HG03575 (cell line): ENCODE measurements at regions not wholly inside any gene's neighbourhood (a gene's known extent, or its start where the extent isn't known, plus 50 kb on each side); places are given as distances from the start of the nearest gene placed in this dataset.
"Not testable (repeated sequence)": the region's sequence is repeated elsewhere in the genome, so short reads cannot be mapped to it uniquely, and the experiment has no call there.

Experiments
- ATAC-seq: cut with Tn5 transposase; IDR thresholded peaks from one replicate; pipeline ENCODE4 v1.9.1; 2021; ENCODE audit not compliant: unreplicated experiment, insufficient number of reproducible peaks, low FRiP score; ENCODE audit errors: extremely low read depth

DNA sequence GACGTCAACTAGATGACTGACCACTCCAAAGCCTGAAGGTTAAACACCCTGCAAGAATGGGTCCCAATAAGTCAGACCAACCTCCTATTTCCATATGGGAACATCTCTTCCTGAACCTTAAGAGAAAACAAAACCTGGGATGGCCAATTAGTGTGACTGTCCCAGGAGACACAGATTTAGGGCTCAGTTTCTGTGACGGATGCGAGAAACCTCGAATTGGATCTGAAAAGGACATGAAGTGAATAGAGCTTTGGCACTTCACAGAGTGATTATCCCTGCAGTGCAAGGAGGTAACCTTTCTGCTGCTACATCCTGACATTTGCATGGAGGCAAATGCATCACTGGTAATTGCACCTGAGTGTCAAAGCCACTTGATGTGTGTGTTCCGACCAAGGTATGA lies 442.2 kb upstream of the KLF12 start:
- no peak for ATAC-seq

DNA sequence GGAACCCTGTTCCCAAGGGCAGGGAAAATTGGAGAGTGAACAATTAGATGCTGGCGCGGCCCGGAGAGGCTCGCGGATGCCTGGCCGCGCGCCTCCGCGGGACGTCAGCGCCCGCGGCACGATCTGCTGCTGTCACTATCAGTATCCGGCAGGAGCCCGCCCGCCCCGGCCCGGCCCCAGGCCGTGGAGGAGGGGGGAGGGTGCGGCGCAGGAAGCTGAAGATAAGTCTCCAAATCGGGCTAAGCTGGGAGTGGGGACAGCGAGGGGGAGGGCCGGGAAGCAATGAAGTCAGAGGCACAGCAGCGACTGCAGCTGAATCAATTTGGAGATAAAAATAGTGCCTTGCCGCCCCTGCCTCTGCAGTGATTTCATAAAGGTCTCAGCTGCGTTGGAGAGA lies 441.5 kb upstream of the KLF12 start:
- no peak for ATAC-seq

DNA sequence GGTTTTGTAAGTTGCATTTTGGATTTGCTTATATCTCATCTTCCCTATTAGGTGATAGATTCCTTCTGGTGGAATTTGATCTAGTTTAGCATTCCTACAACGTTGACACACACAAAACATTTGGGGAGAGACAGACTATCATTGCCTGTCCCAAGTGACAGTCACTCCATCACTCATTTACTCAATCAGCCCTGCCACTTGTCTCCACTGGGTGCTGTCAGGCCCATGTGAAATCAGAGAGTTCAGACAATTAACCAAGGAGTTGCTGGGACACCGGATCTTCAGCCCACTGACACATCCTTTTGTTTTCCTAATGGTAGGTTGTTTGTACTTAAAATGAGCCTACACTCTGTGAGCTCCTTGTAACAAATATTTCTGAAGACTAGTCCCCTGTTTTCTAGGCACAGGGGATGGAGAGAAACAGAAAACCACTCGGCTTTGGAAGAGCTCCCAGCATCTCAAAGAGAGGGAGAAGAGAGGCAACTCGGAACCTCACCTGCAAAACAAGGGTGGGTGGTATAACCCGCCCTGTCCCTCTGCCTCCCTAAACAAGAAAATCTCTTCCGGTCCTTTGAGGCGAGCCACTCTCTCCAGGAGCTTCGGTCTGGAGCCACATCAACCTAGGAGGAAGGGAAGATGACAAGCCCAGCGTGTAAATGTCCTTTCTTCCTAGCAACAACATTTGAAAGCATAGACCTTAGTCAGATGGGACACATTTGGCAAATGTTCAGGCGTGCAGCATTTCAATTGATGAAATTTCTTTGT lies 440.9 kb upstream of the KLF12 start:
- ATAC-seq = no peak

DNA sequence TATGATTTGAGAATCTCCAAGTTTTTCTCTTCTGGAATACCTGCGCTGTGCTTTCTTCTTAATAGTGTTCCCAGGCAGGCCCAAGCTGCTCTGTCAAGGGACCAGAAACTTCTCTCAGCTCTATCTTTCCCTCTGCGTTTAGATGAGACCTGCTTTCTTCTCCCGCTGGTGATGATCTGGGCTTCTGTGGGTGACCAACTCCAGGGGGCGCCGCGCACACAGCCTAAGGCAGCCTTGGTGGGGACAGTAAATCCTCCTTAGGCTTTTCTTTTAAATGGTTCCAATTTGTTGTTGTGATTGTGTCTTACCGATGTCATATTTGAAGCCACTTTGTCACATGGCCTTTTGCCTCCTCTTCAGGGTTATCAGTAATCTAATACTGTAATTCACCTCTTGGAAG lies 439.4 kb upstream of the KLF12 start:
- no peak for ATAC-seq

DNA sequence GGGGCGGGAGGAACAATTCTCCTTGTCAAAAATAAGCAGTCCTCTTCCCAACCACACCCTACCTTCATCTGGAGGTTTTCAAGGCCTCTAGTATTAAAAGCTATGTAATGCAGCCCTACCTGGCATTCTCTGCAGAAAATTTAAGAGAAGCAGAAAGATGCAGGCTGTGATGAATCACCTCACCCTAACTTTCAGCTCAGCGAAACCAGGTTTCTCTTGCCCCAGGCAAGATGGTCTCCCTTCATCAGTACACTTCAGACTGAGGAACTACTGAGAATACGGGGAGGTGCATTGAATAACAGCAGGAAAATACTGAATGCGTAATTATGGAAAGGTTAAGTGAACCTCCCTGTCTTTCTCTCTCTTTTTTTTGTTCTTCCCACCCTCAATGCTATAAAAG lies 437.6 kb upstream of the KLF12 start:
- no peak for ATAC-seq

- no peak for ATAC-seq
Measured at GRCh38 chr13:74570834-74571233, 436.6 kb upstream of the KLF12 start.

DNA sequence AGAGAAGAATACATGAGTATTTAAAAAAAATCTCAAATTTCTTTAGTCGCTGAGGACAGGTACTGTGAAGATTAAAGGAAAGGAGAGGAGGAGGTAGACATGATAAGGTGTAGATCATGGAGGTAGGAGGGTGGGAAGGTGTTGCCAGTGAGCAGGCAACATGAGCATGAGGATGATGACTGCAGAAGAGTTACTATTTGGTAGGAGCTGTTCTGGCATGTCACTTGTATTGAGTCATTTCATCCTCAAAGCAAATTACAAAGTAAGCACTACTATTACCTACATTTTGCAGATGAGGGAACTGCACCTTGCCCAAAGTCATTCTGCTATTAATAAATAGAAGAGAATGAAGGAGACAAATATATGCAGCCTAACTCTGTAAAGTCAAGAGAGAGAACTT lies 435.8 kb upstream of the KLF12 start:
- no peak for ATAC-seq

DNA sequence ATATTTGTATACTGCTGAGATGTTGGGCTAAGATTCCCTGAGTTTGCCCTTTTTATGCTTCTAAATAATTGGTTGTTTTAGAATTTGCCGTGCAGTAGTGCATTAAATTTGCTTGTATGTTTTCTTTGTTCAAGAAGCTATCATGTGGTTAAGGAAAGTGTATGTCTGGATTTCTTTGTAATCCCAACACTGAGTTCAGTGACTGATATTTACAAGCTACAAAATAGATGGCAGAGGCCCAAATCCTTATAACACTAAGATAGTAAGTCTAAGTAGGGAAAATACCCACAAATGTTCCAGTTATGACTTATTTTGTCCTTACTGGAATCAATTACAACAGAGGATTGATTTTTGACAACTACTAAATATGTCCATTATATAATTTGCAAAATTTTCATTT lies 435.0 kb upstream of the KLF12 start:
- no peak for ATAC-seq

- ATAC-seq = no peak
Measured at GRCh38 chr13:74567485-74567884, 433.3 kb upstream of the KLF12 start.

DNA sequence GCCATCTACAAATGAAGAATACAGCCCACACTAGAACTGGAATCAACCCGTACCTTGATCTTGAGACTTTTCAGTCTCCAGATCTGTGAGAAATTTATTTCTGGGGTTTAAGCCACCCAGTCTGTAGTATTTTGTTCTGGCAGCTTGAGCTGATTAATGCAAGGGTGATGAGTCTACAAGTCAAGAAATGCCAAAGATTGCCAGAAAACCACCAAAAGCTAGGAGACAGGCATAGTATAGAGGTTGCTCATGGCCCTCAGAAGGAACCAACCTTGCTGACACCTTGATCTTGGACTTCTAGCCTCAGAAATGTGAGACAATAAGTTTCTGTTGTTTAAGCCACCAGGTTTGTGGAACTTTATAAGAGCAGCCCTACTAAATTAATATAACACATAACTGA lies 428.2 kb upstream of the KLF12 start:
- no peak for ATAC-seq

GRCh38 chr13:74561155-74561554 lies 427.0 kb upstream of the KLF12 start:
- no peak for ATAC-seq

DNA sequence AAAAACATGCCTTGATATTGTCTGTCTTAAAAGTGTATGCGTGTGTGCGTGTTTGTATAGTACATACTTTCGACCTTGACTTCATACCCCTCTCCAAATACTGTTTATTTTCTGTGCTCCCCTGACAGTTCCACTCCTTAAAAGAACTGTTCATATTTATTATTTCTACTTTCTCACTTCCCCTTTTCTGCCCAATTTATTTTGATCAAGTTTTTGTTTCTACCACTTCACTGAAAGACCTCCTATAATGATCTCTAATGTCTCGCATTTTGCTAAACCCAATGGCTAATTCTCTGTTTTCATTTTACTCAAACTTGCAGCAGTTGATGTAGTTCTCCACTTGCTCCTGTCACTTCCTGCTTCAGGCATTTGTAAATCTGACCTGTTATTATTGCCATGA lies 426.1 kb upstream of the KLF12 start:
- peak; percentile 62 for ATAC-seq

DNA sequence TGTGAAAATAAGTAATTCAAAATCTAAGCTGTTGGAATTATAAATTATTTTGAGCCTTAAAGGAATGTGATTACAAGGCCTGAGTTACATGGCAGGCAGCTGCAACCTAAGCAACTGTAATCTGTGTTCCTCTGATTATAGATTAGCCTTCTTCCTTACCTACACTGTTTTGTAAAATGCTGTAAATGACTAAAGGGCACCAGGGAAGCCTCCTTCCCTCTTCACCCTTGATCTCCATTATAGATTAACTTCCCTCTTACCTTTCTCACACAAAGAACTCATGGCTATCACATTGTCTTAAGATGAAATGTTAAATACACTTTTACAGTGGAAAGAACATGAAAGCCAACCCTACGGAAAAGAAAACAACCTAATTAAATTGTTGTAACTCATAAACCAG lies 423.7 kb upstream of the KLF12 start:
- no peak for ATAC-seq

DNA sequence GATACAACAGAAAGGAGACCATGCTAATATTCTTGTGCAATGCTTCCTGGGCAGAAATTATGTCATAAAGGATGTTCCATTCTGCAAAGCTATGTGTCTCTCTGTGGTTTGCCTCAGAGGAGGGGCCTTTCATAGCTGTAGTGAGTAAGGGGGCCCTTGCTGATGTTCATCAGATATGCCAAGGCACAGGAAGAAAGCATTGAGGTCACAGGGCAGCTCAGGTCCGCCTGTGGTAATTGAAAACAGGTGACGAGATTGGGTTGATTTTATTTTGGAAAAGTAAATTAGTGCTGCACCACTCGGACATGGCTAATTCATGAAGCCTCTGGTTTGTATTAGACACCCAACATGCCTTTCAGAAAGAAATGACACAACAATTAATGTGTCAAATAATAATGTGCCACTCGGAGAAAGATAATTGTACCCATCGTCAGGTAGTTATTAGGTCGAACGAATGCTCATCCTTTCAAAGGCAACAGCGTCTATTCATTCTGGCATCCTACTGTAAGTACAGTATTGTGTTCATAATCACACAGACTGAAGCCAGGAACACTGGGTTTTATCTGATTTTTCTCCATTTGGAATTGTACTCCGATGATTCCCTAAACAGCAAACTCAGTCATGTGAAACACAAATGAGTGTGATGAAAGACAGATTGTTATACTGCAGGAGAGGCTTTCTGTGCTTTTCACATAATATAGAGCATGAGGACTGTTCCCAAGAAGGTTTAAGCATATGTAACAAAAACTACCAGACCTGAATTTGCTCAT lies 421.6 kb upstream of the KLF12 start:
- no peak for ATAC-seq

DNA sequence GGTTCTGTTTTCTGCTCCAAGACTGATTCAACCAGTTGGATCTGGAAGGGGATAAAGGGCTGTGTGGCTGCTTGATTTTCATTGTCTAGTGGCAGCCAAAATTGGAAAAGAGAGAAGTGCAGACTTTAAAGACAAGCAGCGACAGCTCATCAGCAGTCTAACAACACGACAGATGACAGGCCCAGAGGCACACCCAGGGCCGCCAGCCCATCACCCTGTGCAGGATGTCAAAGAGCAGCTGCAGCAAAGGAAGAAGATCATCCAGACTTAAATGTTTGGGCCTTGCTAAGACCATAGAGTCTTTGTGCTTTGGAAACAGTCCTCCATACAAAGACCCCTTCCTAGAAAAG lies 421.0 kb upstream of the KLF12 start:
- no peak for ATAC-seq

DNA sequence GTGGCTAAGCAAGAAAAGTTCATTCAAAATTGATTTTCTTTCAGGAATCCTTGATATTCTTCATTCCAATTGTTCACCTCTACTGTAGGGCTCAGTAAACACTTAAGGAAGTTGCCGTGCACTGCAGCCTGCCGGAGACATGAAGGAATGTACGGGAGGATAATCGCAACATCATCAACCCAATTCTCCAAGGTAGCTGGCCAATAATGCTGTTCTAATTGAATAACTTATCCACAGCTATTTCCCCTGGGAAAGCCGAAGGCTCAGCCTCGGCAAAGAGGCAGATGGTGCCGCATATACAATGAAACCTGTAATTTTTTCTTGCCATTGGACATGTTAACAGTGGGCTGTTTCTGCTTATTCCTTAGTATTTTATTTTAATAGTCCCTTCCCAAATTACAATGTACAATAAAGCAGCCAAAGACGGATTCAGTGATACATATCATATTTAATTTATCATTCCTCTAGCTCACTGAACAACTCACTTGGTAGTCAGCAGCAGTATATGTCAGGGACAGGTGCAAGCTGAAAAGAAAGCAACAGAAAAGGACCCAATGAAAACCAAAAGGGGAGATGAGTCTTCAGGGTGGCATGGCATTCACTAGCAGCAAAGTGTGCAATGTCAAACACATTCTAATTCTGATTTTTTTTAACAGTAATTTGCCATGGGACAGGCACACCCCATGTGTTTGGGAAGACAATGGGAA lies 420.5 kb upstream of the KLF12 start:
- ATAC-seq = no peak

DNA sequence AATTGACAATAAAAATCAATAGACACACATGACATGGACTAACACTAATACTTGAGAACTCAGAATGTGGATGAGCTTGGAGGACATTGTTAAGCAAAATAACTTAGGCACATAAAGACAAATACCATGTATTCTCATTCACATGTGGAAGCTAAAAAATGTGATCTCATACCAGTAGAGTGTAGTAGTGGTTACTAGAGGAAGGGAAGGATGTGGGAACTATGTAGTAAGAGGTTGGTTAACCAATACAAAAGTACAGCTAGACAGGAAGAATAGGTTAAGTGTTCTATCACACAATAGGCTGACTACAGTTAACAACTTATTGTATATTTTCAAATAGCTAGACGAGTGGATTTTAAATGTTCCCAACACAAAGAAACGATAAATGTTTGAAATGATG lies 415.8 kb upstream of the KLF12 start:
- no peak for ATAC-seq

DNA sequence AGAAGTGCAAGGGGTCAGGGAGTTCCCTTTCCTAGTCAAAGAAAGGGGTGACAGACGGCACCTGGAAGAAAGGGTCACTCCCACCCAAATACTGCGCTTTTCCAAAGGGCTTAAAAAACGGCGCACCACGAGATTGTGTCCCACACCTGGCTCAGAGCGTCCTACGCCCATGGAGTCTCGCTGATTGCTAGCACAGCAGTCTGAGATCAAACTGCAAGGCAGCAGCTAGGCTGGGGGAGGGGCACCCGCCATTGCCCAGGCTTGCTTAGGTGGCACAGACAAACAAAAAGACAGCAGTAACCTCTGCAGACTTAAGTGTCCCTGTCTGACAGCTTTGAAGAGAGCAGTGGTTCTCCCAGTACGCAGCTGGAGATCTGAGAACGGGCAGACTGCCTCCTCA lies 402.4 kb upstream of the KLF12 start:
- not testable (repeated sequence) for ATAC-seq

DNA sequence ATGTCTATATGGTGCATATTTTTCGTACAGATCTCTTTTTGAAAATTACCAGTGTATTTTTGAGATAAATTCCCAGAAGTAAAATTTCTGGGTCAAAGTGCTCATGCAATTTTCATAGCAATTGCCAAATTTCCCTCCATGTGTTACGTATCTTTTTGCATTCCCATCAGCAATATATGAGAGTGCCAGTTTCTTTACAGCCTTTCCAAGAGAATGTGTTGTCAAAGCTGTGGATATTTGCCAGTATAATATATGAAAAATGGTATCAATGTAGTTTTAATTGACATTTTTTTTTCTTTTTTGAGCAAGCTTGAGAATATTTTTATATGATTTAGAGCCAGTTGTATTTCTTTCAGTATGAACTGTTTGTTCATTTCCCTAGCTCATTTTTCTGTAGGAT lies 399.0 kb upstream of the KLF12 start:
- ATAC-seq = no peak

GRCh38 chr13:74530011-74530410 lies 395.8 kb upstream of the KLF12 start:
- ATAC-seq = no peak
